GM23248 (cell line): ENCODE measurements at regions not wholly inside any gene's neighbourhood (a gene's known extent, or its start where the extent isn't known, plus 50 kb on each side); places are given as distances from the start of the nearest gene placed in this dataset.

ENCODE experiments used
- EZH2 ChIP-seq: fragments of 200-600 bp; sonication (generic); IDR thresholded peaks from 2 replicates; pipeline ENCODE4 v1.6.1; 2018; ENCODE audit warnings: antibody characterized with exemption, mild to moderate bottlenecking; ENCODE audit not compliant: insufficient read depth, poor library complexity, severe bottlenecking
- EZH2phosphoT487 ChIP-seq: fragments of 200-600 bp; sonication (generic); IDR thresholded peaks from 2 replicates; pipeline ENCODE4 v1.6.1; 2018; ENCODE audit warnings: antibody characterized with exemption, moderate library complexity, mild to moderate bottlenecking, low read depth; ENCODE audit not compliant: insufficient read depth

GRCh38 chr17:36884495-36885152 is 52.7 kb upstream of the LHX1 start:
- TF ChIP-seq EZH2 (no peak), EZH2phosphoT487 (no peak)
